Neural crest cell (in vitro differentiated cells): ENCODE measurements at regions not wholly inside any gene's neighbourhood (a gene's known extent, or its start where the extent isn't known, plus 50 kb on each side); places are given as distances from the start of the nearest gene placed in this dataset.

Source experiments
- DNase-seq: peaks from one replicate; pipeline ENCODE4 v3.0.0; 2021; ENCODE audit warnings: low read depth, mixed read lengths, low spot score
- H3K27ac Mint-ChIP-seq: one replicate; pipeline ENCODE4 v1.8.0; 2021; ENCODE audit warnings: mild to moderate bottlenecking, mixed read lengths; ENCODE audit not compliant: unreplicated experiment
- H3K27me3 Mint-ChIP-seq: 2 replicates; pipeline ENCODE4 v1.8.0; 2021; ENCODE audit warnings: low read depth, mild to moderate bottlenecking, mixed read lengths
- H3K36me3 Mint-ChIP-seq: 2 replicates; pipeline ENCODE4 v1.8.0; 2021; ENCODE audit warnings: low read depth, mild to moderate bottlenecking, mixed read lengths
- H3K4me1 Mint-ChIP-seq: 2 replicates; pipeline ENCODE4 v1.8.0; 2021; ENCODE audit warnings: mixed read lengths
- H3K4me3 Mint-ChIP-seq: one replicate; pipeline ENCODE4 v1.8.0; 2021; ENCODE audit warnings: mild to moderate bottlenecking, mixed read lengths
- H3K9me3 Mint-ChIP-seq: 2 replicates; pipeline ENCODE4 v1.8.0; 2021; ENCODE audit warnings: mixed read lengths
- CTCF ChIP-seq: fragments of 200-600 bp; sonication (generic); conservative IDR thresholded peaks from 2 replicates; pipeline ENCODE4 v1.5.0; 2021; ENCODE audit warnings: antibody characterized with exemption, mild to moderate bottlenecking

- H3K27me3 Mint-ChIP-seq: no peaks in the 10 kb centered on the region
- no peak overlapping the region for H3K4me3 Mint-ChIP-seq
- H3K9me3 Mint-ChIP-seq: peaks cover 3% of the 10 kb centered on the region
- no peak for TF ChIP-seq CTCF
- H3K4me1 Mint-ChIP-seq: peaks cover 27% of the 10 kb centered on the region
- no peak for DNase-seq
- no peak overlapping the region for H3K27ac Mint-ChIP-seq
- H3K36me3 Mint-ChIP-seq: no peaks in the 10 kb centered on the region
These were observed 111.3 kb downstream of the DYRK2 start for GRCh38 chr12:67759829-67760228.

- Mint-ChIP-seq H3K4me1 (peaks cover 27% of the 10 kb centered on the region), H3K9me3 (peaks cover 3% of the 10 kb centered on the region), H3K27ac (no peak overlapping the region), H3K4me3 (no peak overlapping the region), H3K36me3 (no peaks in the 10 kb centered on the region), H3K27me3 (no peaks in the 10 kb centered on the region)
- no peak for DNase-seq
- TF ChIP-seq CTCF: no peak
These were observed 112.2 kb downstream of the DYRK2 start for GRCh38 chr12:67760586-67761275.

- Mint-ChIP-seq H3K27ac (no peak overlapping the region), H3K9me3 (peaks cover 3% of the 10 kb centered on the region), H3K27me3 (no peaks in the 10 kb centered on the region), H3K4me3 (no peak overlapping the region), H3K36me3 (no peaks in the 10 kb centered on the region), H3K4me1 (peaks cover 21% of the 10 kb centered on the region)
- DNase-seq: no peak
- TF ChIP-seq CTCF: no peak
These were observed 113.0 kb downstream of the DYRK2 start for GRCh38 chr12:67761566-67761965.

GRCh38 chr12:67764055-67764454 is 115.5 kb downstream of the DYRK2 start:
- no peaks in the 10 kb centered on the region for H3K36me3 Mint-ChIP-seq
- no peak for DNase-seq
- peaks cover 20% of the 10 kb centered on the region for H3K4me1 Mint-ChIP-seq
- no peak for TF ChIP-seq CTCF
- no peak overlapping the region for H3K27ac Mint-ChIP-seq
- no peaks in the 10 kb centered on the region for H3K27me3 Mint-ChIP-seq
- H3K4me3 Mint-ChIP-seq: no peak overlapping the region
- peaks cover 3% of the 10 kb centered on the region for H3K9me3 Mint-ChIP-seq

- TF ChIP-seq CTCF: no peak
- Mint-ChIP-seq H3K4me3 (no peak overlapping the region), H3K4me1 (peaks cover 20% of the 10 kb centered on the region), H3K36me3 (no peaks in the 10 kb centered on the region), H3K27me3 (no peaks in the 10 kb centered on the region), H3K9me3 (peaks cover 3% of the 10 kb centered on the region), H3K27ac (no peak overlapping the region)
- no peak for DNase-seq
These were observed 116.5 kb downstream of the DYRK2 start for GRCh38 chr12:67764946-67765619.
